ENCODE measurements at regions not wholly inside any gene's neighbourhood (a gene's known extent, or its start where the extent isn't known, plus 50 kb on each side); places are given as distances from the start of the nearest gene placed in this dataset.

DNA sequence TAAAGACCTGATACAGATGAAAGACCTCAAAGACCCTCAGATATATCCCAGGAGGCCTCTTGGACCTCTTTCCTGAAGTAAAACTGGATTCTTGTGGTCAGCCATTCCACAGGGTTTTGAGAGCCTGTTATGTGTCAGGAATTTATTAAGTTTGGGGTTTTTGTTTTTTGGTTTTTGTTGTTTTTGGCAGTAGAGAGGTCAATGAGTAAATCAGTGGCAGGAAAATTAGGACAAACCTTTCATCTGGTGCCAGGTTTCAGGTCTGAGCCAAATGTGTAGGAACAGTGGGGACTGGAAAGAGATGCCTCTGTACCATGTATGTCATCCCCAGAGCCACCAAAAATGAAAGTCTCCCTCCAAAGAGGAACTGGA, 520.4 kb upstream of the MDFIC2 start:
- FAIRE-seq: no peak
- TF ChIP-seq TAF1 (IDR thresholded peaks at IDR 0.05; ENCODE audit: borderline replicate concordance, low read depth, low read length): no peak
- TF ChIP-seq POLR2AphosphoS5 (IDR thresholded peaks at IDR 0.05; ENCODE audit: low read depth, low read length): no peak
- no peak for TF ChIP-seq POLR2A (IDR thresholded peaks at IDR 0.05; ENCODE audit: low read depth, low read length)
- DNase-seq (ENCODE audit: insufficient read length): no peak

DNA sequence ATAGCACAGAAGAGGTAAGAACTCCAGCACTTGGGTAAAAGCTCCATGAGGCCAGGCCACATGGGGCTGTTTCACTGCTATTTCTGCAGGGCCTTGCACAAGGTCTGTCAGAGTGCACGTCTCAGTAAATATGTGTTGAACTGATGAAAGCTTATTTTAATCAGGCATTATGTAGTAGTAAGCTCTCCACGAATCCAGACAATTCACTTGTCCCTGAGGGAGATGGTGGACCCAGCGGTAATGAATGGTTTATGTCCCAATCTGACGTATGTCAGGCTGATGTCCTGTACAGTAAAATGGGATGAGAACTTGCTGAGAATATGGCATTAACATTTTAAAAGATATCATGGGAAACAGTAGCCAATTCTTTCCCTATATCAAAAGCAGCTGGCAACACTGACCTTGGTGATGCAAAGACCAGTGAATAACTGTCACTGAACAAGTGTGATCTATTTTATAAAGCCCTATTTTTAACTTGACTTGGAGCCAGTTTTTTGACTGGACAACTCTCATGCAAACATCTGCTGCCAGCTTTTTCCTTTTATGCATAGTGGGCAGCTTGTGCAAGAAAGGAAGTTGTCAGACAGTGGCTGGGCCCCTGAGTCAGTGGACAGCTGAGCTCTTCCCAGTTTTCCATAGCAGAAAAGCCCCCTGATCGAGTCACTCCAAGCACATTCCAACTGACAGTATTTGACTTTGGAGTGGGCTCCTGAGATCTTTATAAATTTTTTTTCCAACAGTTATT, 519.8 kb upstream of the MDFIC2 start:
- DNase-seq (ENCODE audit: insufficient read length) (no peak), FAIRE-seq (no peak)
- no peak for TF ChIP-seq POLR2A (IDR thresholded peaks at IDR 0.05; ENCODE audit: low read depth, low read length)

DNA sequence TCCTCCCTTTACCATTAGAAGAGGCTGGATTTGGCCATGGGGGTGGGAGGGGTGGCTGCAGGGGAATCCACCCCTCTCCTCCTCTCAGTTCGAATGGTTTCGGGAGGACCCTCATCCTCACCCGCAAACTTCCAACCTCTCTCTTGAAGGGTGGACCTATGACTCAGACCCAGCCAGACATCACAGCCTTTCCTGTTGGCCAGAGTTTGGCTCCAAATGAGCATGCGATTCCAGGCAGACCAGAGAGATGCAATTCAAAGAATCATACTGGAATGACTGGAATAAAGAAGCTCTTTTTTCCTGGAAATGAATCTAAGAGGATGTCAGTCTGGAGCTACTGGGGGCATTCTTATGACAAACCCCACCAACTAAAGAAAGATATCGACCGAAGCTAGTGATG, 516.7 kb upstream of the MDFIC2 start:
- DNase-seq (ENCODE audit: insufficient read length): no peak
- no peak for TF ChIP-seq POLR2A (IDR thresholded peaks at IDR 0.05; ENCODE audit: low read depth, low read length)
- TF ChIP-seq POLR2AphosphoS5 (IDR thresholded peaks at IDR 0.05; ENCODE audit: low read depth, low read length): no peak
- TF ChIP-seq TAF1 (IDR thresholded peaks at IDR 0.05; ENCODE audit: borderline replicate concordance, low read depth, low read length): no peak
- no peak for FAIRE-seq

DNA sequence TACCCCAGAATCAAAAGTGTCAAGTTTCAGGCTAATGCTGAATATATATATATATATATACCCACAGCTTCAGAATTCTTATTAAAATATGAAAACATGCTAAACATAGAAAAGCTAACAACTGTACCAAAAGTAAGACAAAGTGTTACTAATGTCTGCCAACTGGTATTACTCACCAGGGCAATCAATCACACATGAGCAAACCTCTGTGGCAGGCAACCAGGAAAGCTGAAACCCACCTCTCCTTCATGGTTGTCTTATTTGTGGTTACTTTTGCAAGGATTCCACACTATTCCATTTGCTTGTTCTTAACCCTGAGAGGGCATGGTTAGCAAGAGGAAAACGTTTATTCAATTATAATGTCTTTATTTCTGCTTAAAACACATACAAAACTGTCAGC, 512.3 kb upstream of the MDFIC2 start:
- TF ChIP-seq TAF1 (IDR thresholded peaks at IDR 0.05; ENCODE audit: borderline replicate concordance, low read depth, low read length): no peak
- TF ChIP-seq POLR2AphosphoS5 (IDR thresholded peaks at IDR 0.05; ENCODE audit: low read depth, low read length): no peak
- no peak for TF ChIP-seq POLR2A (IDR thresholded peaks at IDR 0.05; ENCODE audit: low read depth, low read length)
- FAIRE-seq: no peak
- no peak for DNase-seq (ENCODE audit: insufficient read length)

DNA sequence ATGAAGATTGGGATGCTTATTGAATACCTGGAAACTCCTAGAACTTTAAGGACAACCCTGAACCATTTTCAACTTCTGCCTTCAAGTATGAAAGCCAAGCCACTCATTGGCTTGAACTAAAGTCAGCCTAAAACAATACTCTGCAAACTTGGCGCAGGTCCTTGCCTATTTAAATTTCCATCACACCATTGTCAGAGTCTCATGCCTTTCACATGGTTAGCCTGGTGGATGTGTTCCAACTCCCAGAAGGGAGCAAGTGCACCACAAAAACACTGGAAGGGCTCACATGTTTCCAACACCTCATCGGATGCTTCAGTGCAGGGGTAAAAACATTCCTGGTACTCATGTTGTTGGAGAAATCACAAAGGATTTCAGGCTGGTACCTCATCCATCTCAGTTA, 511.6 kb upstream of the MDFIC2 start:
- no peak for DNase-seq (ENCODE audit: insufficient read length)
- FAIRE-seq: no peak
- TF ChIP-seq POLR2AphosphoS5 (IDR thresholded peaks at IDR 0.05; ENCODE audit: low read depth, low read length) (no peak), POLR2A (IDR thresholded peaks at IDR 0.05; ENCODE audit: low read depth, low read length) (no peak), TAF1 (IDR thresholded peaks at IDR 0.05; ENCODE audit: borderline replicate concordance, low read depth, low read length) (no peak)

DNA sequence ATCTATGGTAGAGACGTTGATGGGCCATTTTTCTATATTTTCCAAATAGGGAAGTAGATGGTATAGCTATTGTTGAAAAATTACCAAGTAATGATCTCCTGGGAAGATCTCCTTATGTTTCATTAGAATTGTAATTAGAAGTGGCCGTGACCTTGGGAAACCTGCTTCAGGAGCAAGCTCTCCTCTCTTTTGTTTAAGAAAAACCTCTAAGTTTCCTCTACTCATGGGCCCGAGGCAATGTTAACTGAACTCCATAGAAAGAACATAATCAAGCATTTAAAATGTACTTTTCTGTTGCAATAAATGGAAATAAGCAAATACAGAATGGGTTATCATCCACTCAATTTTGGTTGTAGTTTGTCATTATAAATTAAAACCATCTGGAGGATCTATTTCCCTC, 511.2 kb upstream of the MDFIC2 start:
- FAIRE-seq: no peak
- DNase-seq (ENCODE audit: insufficient read length): no peak
- TF ChIP-seq TAF1 (IDR thresholded peaks at IDR 0.05; ENCODE audit: borderline replicate concordance, low read depth, low read length) (no peak), POLR2A (IDR thresholded peaks at IDR 0.05; ENCODE audit: low read depth, low read length) (no peak), POLR2AphosphoS5 (IDR thresholded peaks at IDR 0.05; ENCODE audit: low read depth, low read length) (no peak)

DNA sequence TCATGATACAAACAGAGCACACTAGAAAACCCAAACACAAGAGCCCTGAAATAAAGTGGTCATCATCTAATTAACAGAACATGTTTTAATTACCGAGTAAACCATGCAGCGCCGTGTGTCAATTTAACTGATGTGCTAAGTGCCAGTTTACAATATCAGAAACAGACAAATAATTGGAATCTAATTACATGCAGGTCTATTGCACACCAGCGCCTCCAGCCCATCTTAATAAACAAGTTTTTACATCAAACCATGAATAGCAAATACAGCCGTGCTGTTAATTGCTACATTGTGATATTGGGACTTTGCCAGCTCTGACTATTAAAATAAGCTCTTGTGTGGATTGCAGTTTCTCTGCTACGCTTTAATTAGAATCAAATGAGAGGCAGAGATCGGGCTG, 510.2 kb upstream of the MDFIC2 start:
- no peak for TF ChIP-seq POLR2A (IDR thresholded peaks at IDR 0.05; ENCODE audit: low read depth, low read length)
- TF ChIP-seq TAF1 (IDR thresholded peaks at IDR 0.05; ENCODE audit: borderline replicate concordance, low read depth, low read length): no peak
- TF ChIP-seq POLR2AphosphoS5 (IDR thresholded peaks at IDR 0.05; ENCODE audit: low read depth, low read length): no peak
- DNase-seq (ENCODE audit: insufficient read length) (no peak), FAIRE-seq (no peak)

DNA sequence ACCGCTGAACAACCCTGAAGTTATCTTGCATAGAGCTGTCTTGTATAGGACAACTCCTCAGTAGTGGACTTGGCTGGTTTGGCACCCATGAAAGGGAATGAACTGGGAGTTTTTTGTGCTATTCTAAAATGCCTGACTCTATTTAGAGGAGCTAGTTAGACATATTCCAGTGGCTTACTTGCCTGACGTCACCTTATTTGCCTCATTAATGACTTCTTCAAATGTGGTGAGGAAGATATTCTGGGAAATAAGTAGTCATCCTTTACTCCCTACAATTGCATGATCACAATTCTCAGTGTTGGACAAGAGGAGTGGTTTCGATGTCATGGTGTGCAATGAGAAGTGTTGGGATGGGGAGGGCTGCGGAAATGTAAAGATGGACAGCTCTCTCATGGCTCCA, 509.2 kb upstream of the MDFIC2 start:
- FAIRE-seq (no peak), DNase-seq (ENCODE audit: insufficient read length) (no peak)

DNA sequence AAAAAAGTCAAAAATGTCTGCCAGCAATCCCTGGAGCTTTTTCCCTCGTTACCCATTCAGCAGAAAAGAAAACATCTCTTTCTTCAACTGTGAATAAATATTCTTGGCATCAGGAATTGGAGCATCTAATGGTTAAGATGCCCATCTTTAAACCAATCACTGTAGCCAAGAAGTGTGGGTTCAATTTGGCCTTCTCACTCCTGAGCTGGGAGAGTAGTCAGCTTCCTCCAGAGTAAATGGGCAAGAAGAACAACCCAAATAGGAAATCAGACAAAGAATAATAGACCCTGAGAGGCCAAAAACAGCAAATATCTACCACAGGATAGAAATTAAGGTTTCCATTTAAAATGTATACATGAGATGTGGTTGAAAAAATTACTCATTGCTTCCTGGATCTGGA, 508.0 kb upstream of the MDFIC2 start:
- no peak for DNase-seq (ENCODE audit: insufficient read length)
- FAIRE-seq: no peak
- TF ChIP-seq POLR2AphosphoS5 (IDR thresholded peaks at IDR 0.05; ENCODE audit: low read depth, low read length) (no peak), POLR2A (IDR thresholded peaks at IDR 0.05; ENCODE audit: low read depth, low read length) (no peak), TAF1 (IDR thresholded peaks at IDR 0.05; ENCODE audit: borderline replicate concordance, low read depth, low read length) (no peak)

More for the DNA sequence above, 509.2 kb upstream of the MDFIC2 start:
- no peak for TF ChIP-seq TAF1 (IDR thresholded peaks at IDR 0.05; ENCODE audit: borderline replicate concordance, low read depth, low read length)
- TF ChIP-seq POLR2AphosphoS5 (IDR thresholded peaks at IDR 0.05; ENCODE audit: low read depth, low read length): no peak

DNA sequence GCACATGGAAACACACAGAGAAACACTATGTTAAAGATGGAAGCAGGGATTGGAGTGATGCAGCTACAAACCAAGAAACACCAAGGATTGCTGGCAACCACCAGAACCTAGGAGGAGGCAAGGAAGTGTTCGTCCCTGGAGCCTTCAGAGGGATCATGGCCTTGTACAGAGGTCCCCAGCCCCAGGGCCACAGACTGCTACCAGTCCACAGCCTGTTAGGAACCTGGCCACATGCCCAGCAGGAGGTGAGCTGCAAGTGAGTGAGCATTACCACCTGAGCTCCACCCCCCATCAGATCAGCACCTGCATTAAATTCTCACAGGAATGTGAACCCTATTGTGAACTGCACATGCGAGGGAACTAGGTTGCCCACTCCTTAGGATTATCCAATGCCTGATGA, 505.7 kb upstream of the MDFIC2 start:
- DNase-seq (ENCODE audit: insufficient read length) (no peak), FAIRE-seq (no peak)
- no peak for TF ChIP-seq POLR2A (IDR thresholded peaks at IDR 0.05; ENCODE audit: low read depth, low read length)
- TF ChIP-seq TAF1 (IDR thresholded peaks at IDR 0.05; ENCODE audit: borderline replicate concordance, low read depth, low read length): no peak
- TF ChIP-seq POLR2AphosphoS5 (IDR thresholded peaks at IDR 0.05; ENCODE audit: low read depth, low read length): no peak

DNA sequence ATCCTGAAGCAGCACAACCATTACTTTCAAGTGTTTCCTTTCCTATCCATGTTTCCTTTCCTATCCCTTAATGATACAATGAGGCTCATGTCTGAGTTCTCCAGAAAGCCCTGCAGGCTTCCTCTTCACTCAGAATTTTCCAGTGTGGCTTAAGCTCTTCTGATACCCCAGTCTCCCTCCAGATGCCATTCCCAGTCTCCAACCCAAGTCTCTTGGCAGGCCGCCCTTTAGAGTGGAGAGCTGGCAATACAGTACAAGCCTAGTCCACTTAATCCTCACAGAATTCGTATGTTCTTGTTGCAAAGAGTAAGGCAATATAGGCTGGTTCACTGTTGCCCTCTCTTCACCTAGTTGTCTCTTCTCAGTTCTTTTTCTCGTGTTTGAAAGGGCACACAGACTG, 503.9 kb upstream of the MDFIC2 start:
- FAIRE-seq (no peak), DNase-seq (ENCODE audit: insufficient read length) (no peak)
- TF ChIP-seq POLR2A (IDR thresholded peaks at IDR 0.05; ENCODE audit: low read depth, low read length) (no peak), TAF1 (IDR thresholded peaks at IDR 0.05; ENCODE audit: borderline replicate concordance, low read depth, low read length) (no peak), POLR2AphosphoS5 (IDR thresholded peaks at IDR 0.05; ENCODE audit: low read depth, low read length) (no peak)

DNA sequence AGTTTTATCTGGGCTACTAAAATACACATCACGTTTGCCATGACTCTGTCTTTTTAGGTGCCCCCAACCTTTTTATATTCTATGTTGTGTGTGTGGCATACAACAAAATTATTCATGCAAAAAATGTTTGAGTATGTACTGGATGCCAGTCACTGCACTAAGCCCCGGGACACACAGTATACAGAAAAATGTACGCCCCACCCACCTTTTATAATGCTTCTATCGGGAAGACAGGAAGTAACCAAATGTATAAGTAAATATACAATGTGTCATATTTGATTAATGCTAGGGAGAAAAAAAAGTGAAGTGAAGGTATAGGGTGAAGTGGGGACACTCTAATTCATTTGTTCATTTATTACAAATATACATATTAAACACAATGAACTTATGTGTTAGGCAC, 503.4 kb upstream of the MDFIC2 start:
- TF ChIP-seq POLR2AphosphoS5 (IDR thresholded peaks at IDR 0.05; ENCODE audit: low read depth, low read length) (no peak), POLR2A (IDR thresholded peaks at IDR 0.05; ENCODE audit: low read depth, low read length) (no peak)
- no peak for FAIRE-seq
- DNase-seq (ENCODE audit: insufficient read length): no peak

DNA sequence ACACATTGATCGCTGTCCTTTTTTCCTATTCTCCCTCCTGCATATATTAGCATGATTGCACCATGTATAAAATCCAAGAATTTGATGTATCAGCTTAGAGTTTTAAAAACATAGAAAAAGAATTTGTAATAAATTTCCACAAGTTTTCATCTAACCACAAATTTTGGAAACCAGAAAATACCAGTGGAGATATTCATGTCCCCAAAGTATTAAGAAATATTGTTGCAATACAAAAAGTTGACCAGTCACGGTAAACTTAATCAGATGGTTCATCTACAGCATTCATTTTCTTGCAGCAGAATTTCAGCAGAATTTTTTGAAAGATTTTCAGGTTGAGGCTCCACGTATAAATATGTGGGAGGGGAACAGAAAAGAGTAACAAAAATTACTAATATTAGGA, 500.9 kb upstream of the MDFIC2 start:
- FAIRE-seq: no peak
- DNase-seq (ENCODE audit: insufficient read length): no peak
- TF ChIP-seq POLR2A (IDR thresholded peaks at IDR 0.05; ENCODE audit: low read depth, low read length) (no peak), TAF1 (IDR thresholded peaks at IDR 0.05; ENCODE audit: borderline replicate concordance, low read depth, low read length) (no peak)
